GM23338 (cell line): ENCODE measurements at regions not wholly inside any gene's neighbourhood (a gene's known extent, or its start where the extent isn't known, plus 50 kb on each side); places are given as distances from the start of the nearest gene placed in this dataset.

Experiments
- ATAC-seq: fragments of 200-7000 bp; cut with Tn5 transposase; 3 replicates; pipeline ENCODE4 v1.9.1; 2020
- DNase-seq: peaks from one replicate; pipeline ENCODE4 v3.0.0-alpha.2; 2015; ENCODE audit warnings: low spot score
- H2AFZ ChIP-seq: fragments of 200-600 bp; sonication (generic); 2 replicates; pipeline ENCODE4 v1.8.0; 2016; ENCODE audit warnings: antibody characterized with exemption, mild to moderate bottlenecking, moderate library complexity
- H3F3A ChIP-seq: fragments of 200-600 bp; sonication (generic); replicated peaks from 2 replicates; pipeline ENCODE4 v1.8.0; 2017; ENCODE audit warnings: antibody characterized with exemption, mixed run types, low read depth
- H3K27ac ChIP-seq: fragments of 200-600 bp; sonication (generic); 2 replicates; pipeline ENCODE4 v1.6.1; 2016; ENCODE audit warnings: low read depth
- H3K27me3 ChIP-seq: fragments of 200-600 bp; sonication (generic); 2 replicates; pipeline ENCODE4 v1.8.0; 2016; ENCODE audit warnings: mild to moderate bottlenecking, mixed run types, moderate library complexity; ENCODE audit not compliant: insufficient read depth
- H3K36me3 ChIP-seq: fragments of 200-600 bp; sonication (generic); 2 replicates; pipeline ENCODE4 v1.8.0; 2016; ENCODE audit warnings: mild to moderate bottlenecking; ENCODE audit not compliant: insufficient read depth
- H3K4me1 ChIP-seq: fragments of 200-600 bp; sonication (generic); 2 replicates; pipeline ENCODE4 v1.8.0; 2016; ENCODE audit warnings: mild to moderate bottlenecking, moderate library complexity; ENCODE audit not compliant: insufficient read depth
- H3K4me2 ChIP-seq: fragments of 200-600 bp; sonication (generic); 2 replicates; pipeline ENCODE4 v1.7.1; 2017; ENCODE audit warnings: mixed run types
- H3K4me3 ChIP-seq: fragments of 200-600 bp; sonication (generic); 2 replicates; pipeline ENCODE4 v1.6.1; 2016; ENCODE audit warnings: mixed run types
- H3K79me2 ChIP-seq: fragments of 200-600 bp; sonication (generic); replicated peaks from 2 replicates; pipeline ENCODE4 v1.8.0; 2017; ENCODE audit warnings: mild to moderate bottlenecking; ENCODE audit not compliant: insufficient read depth
- H3K9me2 ChIP-seq: fragments of 200-600 bp; sonication (generic); 2 replicates; pipeline ENCODE4 v1.8.0; 2017; ENCODE audit not compliant: insufficient read depth
- H4K20me1 ChIP-seq: fragments of 200-600 bp; sonication (generic); replicated peaks from 2 replicates; pipeline ENCODE4 v1.8.0; 2017; ENCODE audit warnings: mild to moderate bottlenecking; ENCODE audit not compliant: insufficient read depth
- H3K27ac Mint-ChIP-seq: 2 replicates; pipeline ENCODE4 v1.8.0; 2020; ENCODE audit warnings: inconsistent platforms, mild to moderate bottlenecking, moderate library complexity, mixed read lengths
- H3K27me3 Mint-ChIP-seq: 3 replicates; pipeline ENCODE4 v1.8.0; 2022; ENCODE audit warnings: low read depth, mild to moderate bottlenecking, moderate library complexity, mixed read lengths, inconsistent platforms; ENCODE audit not compliant: insufficient read depth, poor library complexity
- H3K36me3 Mint-ChIP-seq: 3 replicates; pipeline ENCODE4 v1.8.0; 2021; ENCODE audit warnings: low read depth, mild to moderate bottlenecking, inconsistent platforms, moderate library complexity, mixed read lengths
- H3K4me1 Mint-ChIP-seq: 3 replicates; pipeline ENCODE4 v1.8.0; 2020; ENCODE audit warnings: mild to moderate bottlenecking, inconsistent platforms, mixed read lengths
- H3K4me3 Mint-ChIP-seq: 3 replicates; pipeline ENCODE4 v1.8.0; 2021; ENCODE audit warnings: moderate library complexity, mild to moderate bottlenecking, inconsistent platforms, mixed read lengths
- H3K9me3 Mint-ChIP-seq: 3 replicates; pipeline ENCODE4 v1.8.0; 2020; ENCODE audit warnings: moderate library complexity, mild to moderate bottlenecking, inconsistent platforms, mixed read lengths
- CREB1 ChIP-seq: fragments of 250-450 bp; sonication (Bioruptor Pico); IDR thresholded peaks from 2 replicates; pipeline ENCODE4 v1.5.0; 2020; ENCODE audit warnings: low read depth, mild to moderate bottlenecking, moderate library complexity
- CTCF ChIP-seq, 2 experiments: fragments of 200-600 bp in 1 of 2; sonication (generic) in 1 of 2; conservative IDR thresholded peaks; 2 replicates each; pipeline versions ENCODE4 v1.5.1 to v1.6.1; 2016 to 2017; ENCODE audit warnings: antibody characterized with exemption in 2 of 2, low read depth in 2 of 2, mild to moderate bottlenecking in 2 of 2, moderate library complexity in 1 of 2
- EZH2 ChIP-seq: fragments of 200-600 bp; sonication (generic); IDR thresholded peaks from one replicate; pipeline ENCODE4 v1.8.0; 2017; ENCODE audit warnings: antibody characterized with exemption, mild to moderate bottlenecking, low read depth; ENCODE audit not compliant: unreplicated experiment
- EZH2phosphoT487 ChIP-seq: fragments of 200-600 bp; sonication (generic); IDR thresholded peaks from one replicate; pipeline ENCODE4 v1.8.1; 2018; ENCODE audit warnings: antibody characterized with exemption; ENCODE audit not compliant: unreplicated experiment
- NANOG ChIP-seq: IDR thresholded peaks from 2 replicates; pipeline ENCODE4 v1.6.1; 2016; ENCODE audit warnings: antibody characterized with exemption, borderline replicate concordance
- POLR2AphosphoS5 ChIP-seq: IDR thresholded peaks from 2 replicates; pipeline ENCODE4 v1.6.1; 2016; ENCODE audit warnings: antibody characterized with exemption, low read depth
- REST ChIP-seq: IDR thresholded peaks from one replicate; pipeline ENCODE4 v1.6.1; 2018; ENCODE audit warnings: antibody characterized with exemption; ENCODE audit not compliant: unreplicated experiment
- ZNF114 ChIP-seq: fragments of 250-450 bp; sonication (Bioruptor Pico); IDR thresholded peaks from 2 replicates; pipeline ENCODE4 v1.5.0; 2020; ENCODE audit warnings: mild to moderate bottlenecking, moderate library complexity
- ZNF331 ChIP-seq: fragments of 250-450 bp; sonication (Bioruptor Pico); IDR thresholded peaks from 2 replicates; pipeline ENCODE4 v1.5.0; 2020; ENCODE audit warnings: low read depth, mild to moderate bottlenecking, moderate library complexity
- ZNF462 ChIP-seq: fragments of 250-450 bp; sonication (Bioruptor Pico); IDR thresholded peaks from 2 replicates; pipeline ENCODE4 v1.5.0; 2020; ENCODE audit warnings: mild to moderate bottlenecking, moderate library complexity

GRCh38 chr4:114081783-114082182 is 102.3 kb upstream of the ARSJ start:
- H3K27ac Mint-ChIP-seq, result no peak overlapping the region
- ATAC-seq (peak; percentile 78), DNase-seq (peak; percentile 53)
- no peak overlapping the region for H3K4me3 ChIP-seq
- no peaks in the 10 kb centered on the region; the same call in 2 of the 3 replicates for H3K36me3 Mint-ChIP-seq
- no peaks in the 10 kb centered on the region for H3K27me3 ChIP-seq
- no peaks in the 10 kb centered on the region for H3F3A ChIP-seq
- peaks cover 25% of the 10 kb centered on the region for H3K4me1 Mint-ChIP-seq
- no peaks in the 10 kb centered on the region; the same call in 2 of the 3 replicates for H3K9me3 Mint-ChIP-seq
- peaks cover 2% of the 10 kb centered on the region for H3K27me3 Mint-ChIP-seq
- H2AFZ ChIP-seq, result no peak overlapping the region
- TF ChIP-seq EZH2, result no peak
- TF ChIP-seq ZNF462 (CRISPR knock-in tag), result peak; percentile 88
- TF ChIP-seq ZNF114 (CRISPR knock-in tag), result 0 out of 2 replicates have a peak, but pooled peaks have one; percentile 37
- TF ChIP-seq NANOG, result peak; percentile 18; the same call in 1 of the 2 replicates
- H3K9me2 ChIP-seq, result no peaks in the 10 kb centered on the region; the same call in 1 of the 2 replicates
- H3K4me3 Mint-ChIP-seq, result no peak overlapping the region
- no peaks in the 10 kb centered on the region for H3K79me2 ChIP-seq
- H3K4me1 ChIP-seq, result peaks cover 15% of the 10 kb centered on the region
- no peaks in the 10 kb centered on the region for H3K36me3 ChIP-seq
- H3K4me2 ChIP-seq, result peak overlapping the region; percentile 24; the same call in 1 of the 2 replicates
- no peak overlapping the region for H3K27ac ChIP-seq
- H4K20me1 ChIP-seq, result no peaks in the 10 kb centered on the region

- no peaks in the 10 kb centered on the region; the same call in 1 of the 2 replicates for H3K9me2 ChIP-seq
- no peaks in the 10 kb centered on the region; the same call in 2 of the 3 replicates for H3K36me3 Mint-ChIP-seq
- H4K20me1 ChIP-seq, result no peaks in the 10 kb centered on the region
- H3K4me3 Mint-ChIP-seq, result no peak overlapping the region
- H3K4me1 Mint-ChIP-seq, result peaks cover 25% of the 10 kb centered on the region
- H3K79me2 ChIP-seq, result no peaks in the 10 kb centered on the region
- H3K27ac ChIP-seq, result no peak overlapping the region
- H3F3A ChIP-seq, result no peaks in the 10 kb centered on the region
- no peak overlapping the region for H3K4me3 ChIP-seq
- no peaks in the 10 kb centered on the region for H3K36me3 ChIP-seq
- H3K9me3 Mint-ChIP-seq, result no peaks in the 10 kb centered on the region; the same call in 2 of the 3 replicates
- H3K4me1 ChIP-seq, result peaks cover 15% of the 10 kb centered on the region
- no peak overlapping the region for H2AFZ ChIP-seq
- H3K27ac Mint-ChIP-seq, result no peak overlapping the region
- no peak overlapping the region for H3K4me2 ChIP-seq
- ATAC-seq, result no peak
- no peak for DNase-seq
- no peaks in the 10 kb centered on the region for H3K27me3 ChIP-seq
- H3K27me3 Mint-ChIP-seq, result peaks cover 2% of the 10 kb centered on the region
- TF ChIP-seq REST (no peak), ZNF331 (CRISPR knock-in tag) (no peak), EZH2phosphoT487 (no peak), CREB1 (CRISPR knock-in tag) (no peak), ZNF114 (CRISPR knock-in tag) (no peak), CTCF (conservative IDR thresholded peaks at IDR 0.05; ENCODE audit: low read depth in 2 of 2) (no peak), EZH2 (no peak), NANOG (no peak), POLR2AphosphoS5 (no peak)
Observed at GRCh38 chr4:114082348-114082747, 102.9 kb upstream of the ARSJ start.
